LHCN-M2 (cell line): ENCODE measurements at regions not wholly inside any gene's neighbourhood (a gene's known extent, or its start where the extent isn't known, plus 50 kb on each side); places are given as distances from the start of the nearest gene placed in this dataset.
"Not testable (repeated sequence)": the region's sequence is repeated elsewhere in the genome, so short reads cannot be mapped to it uniquely, and the experiment has no call there.

ENCODE experiments used
- DNase-seq: peaks from one replicate; pipeline ENCODE4 v3.0.0-alpha.2; 2012; ENCODE audit warnings: low read depth

GRCh38 chr5:10018201-10019069 is 231.3 kb downstream of the ATPSCKMT start:
- DNase-seq, result peak; percentile 66

GRCh38 chr5:10017786-10018185 is 231.9 kb downstream of the ATPSCKMT start:
- DNase-seq, result no peak

- DNase-seq, result not testable (repeated sequence)
These were observed 233.1 kb downstream of the ATPSCKMT start for GRCh38 chr5:10016559-10016958.

GRCh38 chr5:10015681-10016080 is 234.0 kb downstream of the ATPSCKMT start:
- not testable (repeated sequence) for DNase-seq

- DNase-seq, result no peak
These were observed 239.9 kb downstream of the ATPSCKMT start for GRCh38 chr5:10009802-10010201.

- DNase-seq, result no peak
These were observed 262.6 kb downstream of the ATPSCKMT start for GRCh38 chr5:9987101-9987500.

GRCh38 chr5:9977070-9977469 is 272.6 kb downstream of the ATPSCKMT start:
- DNase-seq, result no peak

GRCh38 chr5:9976621-9977020 is 273.1 kb downstream of the ATPSCKMT start:
- no peak for DNase-seq

GRCh38 chr5:9972059-9972458 is 277.6 kb downstream of the ATPSCKMT start:
- no peak for DNase-seq

- no peak for DNase-seq
These were observed 278.4 kb downstream of the ATPSCKMT start for GRCh38 chr5:9971301-9971700.

GRCh38 chr5:9958914-9959313 is 290.8 kb downstream of the ATPSCKMT start:
- no peak for DNase-seq

- DNase-seq, result no peak
These were observed 292.5 kb downstream of the ATPSCKMT start for GRCh38 chr5:9957214-9957613.

GRCh38 chr5:9956725-9957124 is 293.0 kb downstream of the ATPSCKMT start:
- DNase-seq, result no peak

- no peak for DNase-seq
These were observed 294.1 kb downstream of the ATPSCKMT start for GRCh38 chr5:9955586-9955985.

GRCh38 chr5:9954869-9955268 is 294.8 kb downstream of the ATPSCKMT start:
- DNase-seq, result no peak

GRCh38 chr5:9953691-9954090 is 296.0 kb downstream of the ATPSCKMT start:
- no peak for DNase-seq

- no peak for DNase-seq
These were observed 297.7 kb downstream of the ATPSCKMT start for GRCh38 chr5:9951865-9952516.

GRCh38 chr5:9947944-9948343 is 301.7 kb downstream of the ATPSCKMT start:
- DNase-seq, result no peak

GRCh38 chr5:9947225-9947714 is 302.4 kb downstream of the ATPSCKMT start:
- no peak for DNase-seq

GRCh38 chr5:9932770-9933169 is 302.6 kb upstream of the TAS2R1 start:
- peak; percentile 55 for DNase-seq

- DNase-seq, result peak; percentile 22
These were observed 300.0 kb upstream of the TAS2R1 start for GRCh38 chr5:9930156-9930555.

GRCh38 chr5:9928326-9928725 is 298.2 kb upstream of the TAS2R1 start:
- peak; percentile 42 for DNase-seq

- peak; percentile 20 for DNase-seq
These were observed 297.4 kb upstream of the TAS2R1 start for GRCh38 chr5:9927521-9927997.
